H1 (cell line): ENCODE measurements at regions not wholly inside any gene's neighbourhood (a gene's known extent, or its start where the extent isn't known, plus 50 kb on each side); places are given as distances from the start of the nearest gene placed in this dataset.

Experiments used
- ASH2L ChIP-seq: fragments of 200-600, 300-600 bp; sonication (generic); IDR thresholded peaks from one replicate; pipeline ENCODE4 v1.7.1; 2017; ENCODE audit warnings: low read length
- GABPA ChIP-seq: IDR thresholded peaks from 2 replicates; pipeline ENCODE4 v1.6.1; 2011; ENCODE audit warnings: mild to moderate bottlenecking, low read length, moderate library complexity, borderline replicate concordance; ENCODE audit not compliant: insufficient read depth
- RXRA ChIP-seq: IDR thresholded peaks from 2 replicates; pipeline ENCODE4 v1.6.1; 2011; ENCODE audit warnings: low read depth, mild to moderate bottlenecking, low read length, moderate library complexity; ENCODE audit not compliant: insufficient read depth
- TBP ChIP-seq: IDR thresholded peaks from 2 replicates; pipeline ENCODE4 v1.6.1; 2011; ENCODE audit warnings: low read depth, low read length, improper control_type of control experiment
- TF ChIP-seq, protein P1 (sequence below): fragments of 300-600 bp; sonication (generic); IDR thresholded peaks from 2 replicates; pipeline ENCODE4 v1.7.1; 2012; ENCODE audit warnings: low read length, moderate library complexity, mild to moderate bottlenecking, inconsistent platforms; ENCODE audit not compliant: insufficient replicate concordance

GRCh38 chr2:198913394-198914152 lies 544.2 kb downstream of the SATB2 start (continued):
- TF ChIP-seq ASH2L (no peak), TBP (no peak), GABPA (no peak), RXRA (no peak)
- TF ChIP-seq, protein P1, sequence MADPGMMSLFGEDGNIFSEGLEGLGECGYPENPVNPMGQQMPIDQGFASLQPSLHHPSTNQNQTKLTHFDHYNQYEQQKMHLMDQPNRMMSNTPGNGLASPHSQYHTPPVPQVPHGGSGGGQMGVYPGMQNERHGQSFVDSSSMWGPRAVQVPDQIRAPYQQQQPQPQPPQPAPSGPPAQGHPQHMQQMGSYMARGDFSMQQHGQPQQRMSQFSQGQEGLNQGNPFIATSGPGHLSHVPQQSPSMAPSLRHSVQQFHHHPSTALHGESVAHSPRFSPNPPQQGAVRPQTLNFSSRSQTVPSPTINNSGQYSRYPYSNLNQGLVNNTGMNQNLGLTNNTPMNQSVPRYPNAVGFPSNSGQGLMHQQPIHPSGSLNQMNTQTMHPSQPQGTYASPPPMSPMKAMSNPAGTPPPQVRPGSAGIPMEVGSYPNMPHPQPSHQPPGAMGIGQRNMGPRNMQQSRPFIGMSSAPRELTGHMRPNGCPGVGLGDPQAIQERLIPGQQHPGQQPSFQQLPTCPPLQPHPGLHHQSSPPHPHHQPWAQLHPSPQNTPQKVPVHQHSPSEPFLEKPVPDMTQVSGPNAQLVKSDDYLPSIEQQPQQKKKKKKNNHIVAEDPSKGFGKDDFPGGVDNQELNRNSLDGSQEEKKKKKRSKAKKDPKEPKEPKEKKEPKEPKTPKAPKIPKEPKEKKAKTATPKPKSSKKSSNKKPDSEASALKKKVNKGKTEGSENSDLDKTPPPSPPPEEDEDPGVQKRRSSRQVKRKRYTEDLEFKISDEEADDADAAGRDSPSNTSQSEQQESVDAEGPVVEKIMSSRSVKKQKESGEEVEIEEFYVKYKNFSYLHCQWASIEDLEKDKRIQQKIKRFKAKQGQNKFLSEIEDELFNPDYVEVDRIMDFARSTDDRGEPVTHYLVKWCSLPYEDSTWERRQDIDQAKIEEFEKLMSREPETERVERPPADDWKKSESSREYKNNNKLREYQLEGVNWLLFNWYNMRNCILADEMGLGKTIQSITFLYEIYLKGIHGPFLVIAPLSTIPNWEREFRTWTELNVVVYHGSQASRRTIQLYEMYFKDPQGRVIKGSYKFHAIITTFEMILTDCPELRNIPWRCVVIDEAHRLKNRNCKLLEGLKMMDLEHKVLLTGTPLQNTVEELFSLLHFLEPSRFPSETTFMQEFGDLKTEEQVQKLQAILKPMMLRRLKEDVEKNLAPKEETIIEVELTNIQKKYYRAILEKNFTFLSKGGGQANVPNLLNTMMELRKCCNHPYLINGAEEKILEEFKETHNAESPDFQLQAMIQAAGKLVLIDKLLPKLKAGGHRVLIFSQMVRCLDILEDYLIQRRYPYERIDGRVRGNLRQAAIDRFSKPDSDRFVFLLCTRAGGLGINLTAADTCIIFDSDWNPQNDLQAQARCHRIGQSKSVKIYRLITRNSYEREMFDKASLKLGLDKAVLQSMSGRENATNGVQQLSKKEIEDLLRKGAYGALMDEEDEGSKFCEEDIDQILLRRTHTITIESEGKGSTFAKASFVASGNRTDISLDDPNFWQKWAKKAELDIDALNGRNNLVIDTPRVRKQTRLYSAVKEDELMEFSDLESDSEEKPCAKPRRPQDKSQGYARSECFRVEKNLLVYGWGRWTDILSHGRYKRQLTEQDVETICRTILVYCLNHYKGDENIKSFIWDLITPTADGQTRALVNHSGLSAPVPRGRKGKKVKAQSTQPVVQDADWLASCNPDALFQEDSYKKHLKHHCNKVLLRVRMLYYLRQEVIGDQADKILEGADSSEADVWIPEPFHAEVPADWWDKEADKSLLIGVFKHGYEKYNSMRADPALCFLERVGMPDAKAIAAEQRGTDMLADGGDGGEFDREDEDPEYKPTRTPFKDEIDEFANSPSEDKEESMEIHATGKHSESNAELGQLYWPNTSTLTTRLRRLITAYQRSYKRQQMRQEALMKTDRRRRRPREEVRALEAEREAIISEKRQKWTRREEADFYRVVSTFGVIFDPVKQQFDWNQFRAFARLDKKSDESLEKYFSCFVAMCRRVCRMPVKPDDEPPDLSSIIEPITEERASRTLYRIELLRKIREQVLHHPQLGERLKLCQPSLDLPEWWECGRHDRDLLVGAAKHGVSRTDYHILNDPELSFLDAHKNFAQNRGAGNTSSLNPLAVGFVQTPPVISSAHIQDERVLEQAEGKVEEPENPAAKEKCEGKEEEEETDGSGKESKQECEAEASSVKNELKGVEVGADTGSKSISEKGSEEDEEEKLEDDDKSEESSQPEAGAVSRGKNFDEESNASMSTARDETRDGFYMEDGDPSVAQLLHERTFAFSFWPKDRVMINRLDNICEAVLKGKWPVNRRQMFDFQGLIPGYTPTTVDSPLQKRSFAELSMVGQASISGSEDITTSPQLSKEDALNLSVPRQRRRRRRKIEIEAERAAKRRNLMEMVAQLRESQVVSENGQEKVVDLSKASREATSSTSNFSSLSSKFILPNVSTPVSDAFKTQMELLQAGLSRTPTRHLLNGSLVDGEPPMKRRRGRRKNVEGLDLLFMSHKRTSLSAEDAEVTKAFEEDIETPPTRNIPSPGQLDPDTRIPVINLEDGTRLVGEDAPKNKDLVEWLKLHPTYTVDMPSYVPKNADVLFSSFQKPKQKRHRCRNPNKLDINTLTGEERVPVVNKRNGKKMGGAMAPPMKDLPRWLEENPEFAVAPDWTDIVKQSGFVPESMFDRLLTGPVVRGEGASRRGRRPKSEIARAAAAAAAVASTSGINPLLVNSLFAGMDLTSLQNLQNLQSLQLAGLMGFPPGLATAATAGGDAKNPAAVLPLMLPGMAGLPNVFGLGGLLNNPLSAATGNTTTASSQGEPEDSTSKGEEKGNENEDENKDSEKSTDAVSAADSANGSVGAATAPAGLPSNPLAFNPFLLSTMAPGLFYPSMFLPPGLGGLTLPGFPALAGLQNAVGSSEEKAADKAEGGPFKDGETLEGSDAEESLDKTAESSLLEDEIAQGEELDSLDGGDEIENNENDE: no peak
